ENCODE measurements at regions not wholly inside any gene's neighbourhood (a gene's known extent, or its start where the extent isn't known, plus 50 kb on each side); places are given as distances from the start of the nearest gene placed in this dataset.

- no peak for DNase-seq (ENCODE audit: low spot score)
- TF ChIP-seq CTCF (IDR thresholded peaks at IDR 0.05; ENCODE audit: extremely low read depth, missing control alignments) = no peak
These were observed 305.8 kb upstream of the GNAI1 start for GRCh38 chr7:79828866-79829265.

GRCh38 chr7:79823246-79823951 is 311.2 kb upstream of the GNAI1 start:
- DNase-seq (ENCODE audit: low spot score) = no peak

GRCh38 chr7:79822620-79823240 is 311.9 kb upstream of the GNAI1 start:
- TF ChIP-seq CTCF (IDR thresholded peaks at IDR 0.05; ENCODE audit: extremely low read depth, missing control alignments) = no peak
- DNase-seq (ENCODE audit: low spot score) = no peak

More at GRCh38 chr7:79823246-79823951, 311.2 kb upstream of the GNAI1 start:
- no peak for TF ChIP-seq CTCF (IDR thresholded peaks at IDR 0.05; ENCODE audit: extremely low read depth, missing control alignments)

GRCh38 chr7:79820387-79820786 is 314.2 kb upstream of the GNAI1 start:
- TF ChIP-seq CTCF (IDR thresholded peaks at IDR 0.05; ENCODE audit: extremely low read depth, missing control alignments) = no peak
- DNase-seq (ENCODE audit: low spot score) = no peak

- DNase-seq (ENCODE audit: low spot score) = no peak
- TF ChIP-seq CTCF (IDR thresholded peaks at IDR 0.05; ENCODE audit: extremely low read depth, missing control alignments) = no peak
These were observed 323.7 kb upstream of the GNAI1 start for GRCh38 chr7:79810916-79811315.

- DNase-seq (ENCODE audit: low spot score) = no peak
- no peak for TF ChIP-seq CTCF (IDR thresholded peaks at IDR 0.05; ENCODE audit: extremely low read depth, missing control alignments)
These were observed 328.4 kb upstream of the GNAI1 start for GRCh38 chr7:79806161-79806734.

GRCh38 chr7:79790656-79791262 is 337.3 kb upstream of the MAGI2 start:
- TF ChIP-seq CTCF (IDR thresholded peaks at IDR 0.05; ENCODE audit: extremely low read depth, missing control alignments) = no peak
- no peak for DNase-seq (ENCODE audit: low spot score)

Data from GM20000 (cell line).